ENCODE measurements at regions not wholly inside any gene's neighbourhood (a gene's known extent, or its start where the extent isn't known, plus 50 kb on each side); places are given as distances from the start of the nearest gene placed in this dataset.

GRCh38 chr9:107870221-107870620, 380.7 kb upstream of the KLF4 start:
- no peak for TF ChIP-seq CTCF (IDR thresholded peaks at IDR 0.05 in 2 of 3, conservative IDR thresholded peaks at IDR 0.05 in 1 of 3; ENCODE audit: borderline replicate concordance in 1 of 3, insufficient read depth in 1 of 3, low read depth in 2 of 3, low read length in 2 of 3)
- TF ChIP-seq TCF7L2 (IDR thresholded peaks at IDR 0.05; ENCODE audit: borderline replicate concordance, extremely low read depth, insufficient read depth, insufficient read length): no peak
- no peak for TF ChIP-seq CEBPB (IDR thresholded peaks at IDR 0.05; ENCODE audit: low read depth)
- no peak for TF ChIP-seq SIN3A (IDR thresholded peaks at IDR 0.05; ENCODE audit: low read depth)
- TF ChIP-seq EGR1 (IDR thresholded peaks at IDR 0.05; ENCODE audit: low read depth): no peak

All from HCT116 (cell line).